ENCODE measurements at regions not wholly inside any gene's neighbourhood (a gene's known extent, or its start where the extent isn't known, plus 50 kb on each side); places are given as distances from the start of the nearest gene placed in this dataset.

DNA sequence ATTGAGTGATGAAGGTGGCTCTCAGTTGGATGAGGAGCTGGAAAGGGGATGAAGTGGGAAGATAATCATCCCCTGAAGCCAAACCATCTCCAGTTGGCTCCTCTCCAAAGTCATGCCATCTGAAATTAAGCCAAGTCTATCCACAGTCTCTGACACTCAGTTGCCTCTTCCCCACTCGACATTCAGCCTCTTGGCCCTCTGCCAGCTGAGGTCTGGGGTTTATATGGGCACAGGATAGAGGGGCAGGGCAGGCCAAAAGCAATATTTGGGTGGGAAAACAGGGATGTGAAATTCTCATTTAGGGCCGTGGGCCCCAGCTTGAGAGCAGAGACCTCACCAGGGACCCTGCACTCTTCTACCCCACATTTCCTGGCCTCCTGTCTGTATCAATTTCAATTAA, 85.9 kb downstream of the SLITRK1 start:
- H3K4me2 ChIP-seq (ENCODE audit: control insufficient read depth, insufficient read depth): no peak overlapping the region
- DNase-seq (ENCODE audit: low read depth, low spot score): no peak
- H3K9me3 ChIP-seq (replicated peaks; ENCODE audit: control insufficient read depth, insufficient read depth, low read length): no peaks in the 10 kb centered on the region
- H3K4me1 ChIP-seq (ENCODE audit: control insufficient read depth, insufficient read depth, low read length): no peaks in the 10 kb centered on the region
- H3K4me3 ChIP-seq: no peak overlapping the region
- POLR2A ChIA-PET: no interaction called here
- intact Hi-C loops (cut with micrococcal nuclease; ENCODE audit: unreplicated experiment): no loop called here
- no peaks in the 10 kb centered on the region for H3K27me3 ChIP-seq (replicated peaks in 1 of 2; ENCODE audit: control insufficient read depth in 2 of 2, insufficient read depth in 2 of 2, low read length in 1 of 2)
- H3K36me3 ChIP-seq (ENCODE audit: control insufficient read depth in 2 of 2, insufficient read depth in 2 of 2, low read length in 1 of 2): no peaks in the 10 kb centered on the region
- TF ChIP-seq NRF1 (conservative IDR thresholded peaks at IDR 0.05; ENCODE audit: low read depth, low read length) (no peak), IRF5 (IDR thresholded peaks at IDR 0.05; ENCODE audit: borderline replicate concordance) (no peak), SRF (IDR thresholded peaks at IDR 0.05; ENCODE audit: low read depth in 2 of 2, low read length in 2 of 2) (no peak), CBX3 (IDR thresholded peaks at IDR 0.05; ENCODE audit: borderline replicate concordance, low read depth) (no peak), IRF4 (IDR thresholded peaks at IDR 0.05; ENCODE audit: low read depth, low read length) (no peak), RUNX3 (IDR thresholded peaks at IDR 0.05; ENCODE audit: low read length) (no peak), ATF7 (IDR thresholded peaks at IDR 0.05; ENCODE audit: low read depth) (no peak), NFYA (IDR thresholded peaks at IDR 0.05; ENCODE audit: borderline replicate concordance, low read depth, low read length) (no peak), MXI1 (IDR thresholded peaks at IDR 0.05; ENCODE audit: low read depth, low read length) (no peak), NFYB (IDR thresholded peaks at IDR 0.05; ENCODE audit: insufficient read depth, low read depth, low read length) (no peak), RFX5 (IDR thresholded peaks at IDR 0.05; ENCODE audit: low read depth, low read length) (no peak), DPF2 (IDR thresholded peaks at IDR 0.05) (no peak), NR2C1 (IDR thresholded peaks at IDR 0.05) (no peak), SIN3A (IDR thresholded peaks at IDR 0.05; ENCODE audit: low read depth, low read length) (no peak), CREM (IDR thresholded peaks at IDR 0.05; ENCODE audit: low read depth) (no peak)
- TF ChIP-seq, protein P1, sequence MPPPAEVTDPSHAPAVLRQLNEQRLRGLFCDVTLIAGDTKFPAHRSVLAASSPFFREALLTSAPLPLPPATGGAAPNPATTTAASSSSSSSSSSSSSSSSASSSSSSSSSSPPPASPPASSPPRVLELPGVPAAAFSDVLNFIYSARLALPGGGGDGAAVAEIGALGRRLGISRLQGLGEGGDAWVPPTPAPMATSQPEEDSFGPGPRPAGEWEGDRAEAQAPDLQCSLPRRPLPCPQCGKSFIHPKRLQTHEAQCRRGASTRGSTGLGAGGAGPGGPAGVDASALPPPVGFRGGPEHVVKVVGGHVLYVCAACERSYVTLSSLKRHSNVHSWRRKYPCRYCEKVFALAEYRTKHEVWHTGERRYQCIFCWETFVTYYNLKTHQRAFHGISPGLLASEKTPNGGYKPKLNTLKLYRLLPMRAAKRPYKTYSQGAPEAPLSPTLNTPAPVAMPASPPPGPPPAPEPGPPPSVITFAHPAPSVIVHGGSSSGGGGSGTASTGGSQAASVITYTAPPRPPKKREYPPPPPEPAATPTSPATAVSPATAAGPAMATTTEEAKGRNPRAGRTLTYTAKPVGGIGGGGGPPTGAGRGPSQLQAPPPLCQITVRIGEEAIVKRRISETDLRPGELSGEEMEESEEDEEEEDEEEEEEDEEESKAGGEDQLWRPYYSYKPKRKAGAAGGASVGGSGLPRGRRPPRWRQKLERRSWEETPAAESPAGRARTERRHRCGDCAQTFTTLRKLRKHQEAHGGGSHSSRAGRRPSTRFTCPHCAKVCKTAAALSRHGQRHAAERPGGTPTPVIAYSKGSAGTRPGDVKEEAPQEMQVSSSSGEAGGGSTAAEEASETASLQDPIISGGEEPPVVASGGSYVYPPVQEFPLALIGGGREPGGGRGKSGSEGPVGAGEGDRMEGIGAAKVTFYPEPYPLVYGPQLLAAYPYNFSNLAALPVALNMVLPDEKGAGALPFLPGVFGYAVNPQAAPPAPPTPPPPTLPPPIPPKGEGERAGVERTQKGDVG (CRISPR knock-in tag; IDR thresholded peaks at IDR 0.05): no peak
- TF ChIP-seq, protein P2, sequence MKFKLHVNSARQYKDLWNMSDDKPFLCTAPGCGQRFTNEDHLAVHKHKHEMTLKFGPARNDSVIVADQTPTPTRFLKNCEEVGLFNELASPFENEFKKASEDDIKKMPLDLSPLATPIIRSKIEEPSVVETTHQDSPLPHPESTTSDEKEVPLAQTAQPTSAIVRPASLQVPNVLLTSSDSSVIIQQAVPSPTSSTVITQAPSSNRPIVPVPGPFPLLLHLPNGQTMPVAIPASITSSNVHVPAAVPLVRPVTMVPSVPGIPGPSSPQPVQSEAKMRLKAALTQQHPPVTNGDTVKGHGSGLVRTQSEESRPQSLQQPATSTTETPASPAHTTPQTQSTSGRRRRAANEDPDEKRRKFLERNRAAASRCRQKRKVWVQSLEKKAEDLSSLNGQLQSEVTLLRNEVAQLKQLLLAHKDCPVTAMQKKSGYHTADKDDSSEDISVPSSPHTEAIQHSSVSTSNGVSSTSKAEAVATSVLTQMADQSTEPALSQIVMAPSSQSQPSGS (IDR thresholded peaks at IDR 0.05; ENCODE audit: low read length): no peak
- TF ChIP-seq, protein P3, sequence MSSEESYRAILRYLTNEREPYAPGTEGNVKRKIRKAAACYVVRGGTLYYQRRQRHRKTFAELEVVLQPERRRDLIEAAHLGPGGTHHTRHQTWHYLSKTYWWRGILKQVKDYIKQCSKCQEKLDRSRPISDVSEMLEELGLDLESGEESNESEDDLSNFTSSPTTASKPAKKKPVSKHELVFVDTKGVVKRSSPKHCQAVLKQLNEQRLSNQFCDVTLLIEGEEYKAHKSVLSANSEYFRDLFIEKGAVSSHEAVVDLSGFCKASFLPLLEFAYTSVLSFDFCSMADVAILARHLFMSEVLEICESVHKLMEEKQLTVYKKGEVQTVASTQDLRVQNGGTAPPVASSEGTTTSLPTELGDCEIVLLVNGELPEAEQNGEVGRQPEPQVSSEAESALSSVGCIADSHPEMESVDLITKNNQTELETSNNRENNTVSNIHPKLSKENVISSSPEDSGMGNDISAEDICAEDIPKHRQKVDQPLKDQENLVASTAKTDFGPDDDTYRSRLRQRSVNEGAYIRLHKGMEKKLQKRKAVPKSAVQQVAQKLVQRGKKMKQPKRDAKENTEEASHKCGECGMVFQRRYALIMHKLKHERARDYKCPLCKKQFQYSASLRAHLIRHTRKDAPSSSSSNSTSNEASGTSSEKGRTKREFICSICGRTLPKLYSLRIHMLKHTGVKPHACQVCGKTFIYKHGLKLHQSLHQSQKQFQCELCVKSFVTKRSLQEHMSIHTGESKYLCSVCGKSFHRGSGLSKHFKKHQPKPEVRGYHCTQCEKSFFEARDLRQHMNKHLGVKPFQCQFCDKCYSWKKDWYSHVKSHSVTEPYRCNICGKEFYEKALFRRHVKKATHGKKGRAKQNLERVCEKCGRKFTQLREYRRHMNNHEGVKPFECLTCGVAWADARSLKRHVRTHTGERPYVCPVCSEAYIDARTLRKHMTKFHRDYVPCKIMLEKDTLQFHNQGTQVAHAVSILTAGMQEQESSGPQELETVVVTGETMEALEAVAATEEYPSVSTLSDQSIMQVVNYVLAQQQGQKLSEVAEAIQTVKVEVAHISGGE (CRISPR knock-in tag; IDR thresholded peaks at IDR 0.05): no peak
- RAD21 ChIA-PET (ENCODE audit: unreplicated experiment): no interaction called here
- no peaks in the 10 kb centered on the region for H3K79me2 ChIP-seq (ENCODE audit: control insufficient read depth, insufficient read depth, low read length)
- no TSS peak for BruUV-seq (replicated peaks)
- in situ Hi-C loops (cut with MboI): no loop called here
- no peak overlapping the region for H3K9ac ChIP-seq (ENCODE audit: control insufficient read depth, insufficient read depth, low read length)
- H2AFZ ChIP-seq (ENCODE audit: control insufficient read depth, low read depth, low read length): no peak overlapping the region
- no peak for ATAC-seq
- SMC1A ChIA-PET (ENCODE audit: uncharacterized antibody, unreplicated experiment): no interaction called here
- 0% methylated on average over 2 of the region's 2 CpGs for WGBS (ENCODE audit: insufficient coverage, insufficient replicate concordance, low lambda C conversion rate, missing lambda C conversion rate)
- no peaks in the 10 kb centered on the region for H4K20me1 ChIP-seq (ENCODE audit: control insufficient read depth, insufficient read depth)
- H3K27ac ChIP-seq (ENCODE audit: control insufficient read depth, insufficient read depth): no peak overlapping the region
- FAIRE-seq: no peak
- CTCF ChIA-PET: interaction anchor here (1.3 kb wide), 1 partner anchor 18 kb away, joined by 3 read pairs; no protein-coding TSS in a partner anchor

Measured in GM12878 (cell line).